SK-N-MC (cell line): ENCODE measurements at regions not wholly inside any gene's neighbourhood (a gene's known extent, or its start where the extent isn't known, plus 50 kb on each side); places are given as distances from the start of the nearest gene placed in this dataset.

Experiments used
- EZH2 ChIP-seq: fragments of 200-600 bp; sonication (generic); IDR thresholded peaks from one replicate; pipeline ENCODE4 v1.6.1; 2017; ENCODE audit warnings: antibody characterized with exemption
- POLR2AphosphoS5 ChIP-seq: IDR thresholded peaks from 2 replicates; pipeline ENCODE4 v1.6.1; 2012; ENCODE audit warnings: mild to moderate bottlenecking, low read depth, low read length, borderline replicate concordance

DNA sequence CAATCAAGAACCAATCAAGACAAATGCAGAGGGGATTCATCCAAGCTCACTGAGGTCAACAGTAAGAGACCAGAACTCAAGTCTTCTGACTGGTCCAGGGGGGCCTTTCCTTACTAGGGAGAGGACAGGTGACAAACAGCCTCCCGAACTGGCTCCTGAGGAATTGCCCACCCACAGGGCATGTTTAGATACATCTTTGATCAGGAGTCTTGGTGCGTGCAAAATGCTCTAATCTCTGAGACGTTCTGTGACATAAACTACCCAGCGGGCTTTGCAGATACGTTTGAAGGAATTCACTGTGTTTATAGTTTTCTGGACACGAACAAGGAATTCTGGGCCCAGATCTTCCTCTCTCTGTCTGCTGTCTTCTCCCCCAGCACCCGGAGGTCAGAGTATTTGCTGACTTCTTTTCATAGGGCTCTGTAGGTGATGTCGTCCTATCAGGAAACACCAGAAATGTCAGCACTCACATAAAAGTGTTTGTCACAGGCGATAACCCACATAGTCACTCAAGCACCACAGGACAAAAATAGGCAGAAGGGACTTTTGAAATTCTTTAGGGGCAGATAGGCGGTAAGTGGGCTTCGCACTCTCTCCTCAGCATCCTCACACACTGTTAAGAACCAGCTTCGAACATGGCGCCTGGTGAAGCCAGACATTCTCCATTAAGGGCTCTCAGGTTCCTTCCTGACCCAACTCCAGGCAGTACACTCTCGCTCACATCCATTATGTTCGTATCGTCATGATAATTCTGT, 349.0 kb downstream of the CYRIA start:
- TF ChIP-seq POLR2AphosphoS5 = no peak
- TF ChIP-seq EZH2 = no peak
